HS-27A (cell line): ENCODE measurements at regions not wholly inside any gene's neighbourhood (a gene's known extent, or its start where the extent isn't known, plus 50 kb on each side); places are given as distances from the start of the nearest gene placed in this dataset.
"Not testable (repeated sequence)": the region's sequence is repeated elsewhere in the genome, so short reads cannot be mapped to it uniquely, and the experiment has no call there.

Experiments used
- DNase-seq: peaks from one replicate; pipeline ENCODE4 v3.0.0-alpha.2; 2012; ENCODE audit warnings: low read depth, missing footprints

DNA sequence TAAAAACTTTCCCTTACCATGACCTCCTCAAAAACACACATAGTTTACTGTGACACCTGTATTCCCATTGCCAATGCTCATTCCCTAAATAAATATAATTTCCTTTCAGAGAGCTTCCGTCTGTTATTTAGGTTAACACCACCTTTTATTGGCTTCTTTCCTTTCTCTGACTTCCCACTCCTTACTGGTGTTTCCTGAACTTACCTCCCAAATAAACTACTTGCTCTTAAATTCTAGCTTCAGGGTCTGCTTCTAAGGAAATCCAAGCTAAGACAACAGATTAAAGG, 67.4 kb upstream of the ZNF746 start:
- DNase-seq, result no peak

DNA sequence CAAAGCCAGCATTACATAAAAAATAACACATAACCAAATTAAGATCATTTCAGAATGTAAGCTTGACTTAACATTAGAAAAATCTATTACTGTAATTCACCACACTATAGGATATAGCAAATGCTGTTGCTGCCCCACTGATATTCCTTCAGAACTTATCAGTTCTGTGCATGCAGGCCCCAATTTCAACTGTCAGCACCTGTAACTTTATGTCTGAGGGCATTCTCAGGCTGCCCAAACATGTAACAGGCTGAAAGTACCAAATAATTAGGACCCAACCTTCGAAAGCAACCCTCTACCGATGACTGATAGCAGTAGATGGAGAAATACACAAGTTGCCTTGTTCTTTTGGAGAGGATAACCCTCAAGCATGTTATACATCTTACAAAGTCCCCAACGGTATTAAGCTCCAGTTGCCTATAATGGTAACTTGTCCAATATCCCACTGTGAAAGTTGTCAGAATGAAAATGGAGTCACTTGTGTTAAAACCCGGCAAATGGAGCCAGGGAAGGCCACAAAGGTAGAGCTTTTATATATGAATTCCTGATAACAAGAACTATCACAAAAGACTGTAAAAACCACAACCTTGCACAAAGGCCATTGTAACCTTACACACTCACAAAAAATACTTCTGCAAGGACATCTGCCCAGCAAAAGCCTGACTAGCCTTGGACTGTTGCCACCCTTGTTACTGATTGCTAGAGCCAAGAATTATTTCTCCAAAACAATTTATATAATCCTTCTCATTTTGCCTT, 66.9 kb upstream of the ZNF746 start:
- no peak for DNase-seq

- DNase-seq, result no peak
Observed at GRCh38 chr7:149562602-149563001, 65.0 kb upstream of the ZNF746 start.

DNA sequence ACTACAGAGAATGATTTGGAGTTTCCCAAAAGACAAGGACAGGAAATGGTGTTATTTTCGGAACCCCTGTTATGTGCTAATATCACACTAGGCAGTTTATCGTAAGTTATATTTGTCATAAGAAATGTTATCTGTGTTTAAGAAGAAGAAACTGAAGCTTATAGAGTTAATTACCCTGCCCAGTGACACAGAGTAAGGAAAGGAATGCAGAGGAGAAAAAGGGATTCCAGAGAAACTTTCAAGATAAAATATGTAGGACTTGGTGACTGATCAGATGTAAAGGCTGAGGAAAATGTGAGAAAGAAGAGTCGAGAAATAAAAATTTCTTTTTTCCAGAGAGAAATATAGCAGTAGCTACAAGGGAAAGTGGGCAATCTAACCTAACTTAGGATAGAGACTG, 63.5 kb upstream of the ZNF746 start:
- no peak for DNase-seq

- DNase-seq, result no peak
Observed at GRCh38 chr7:149559711-149560110, 62.1 kb upstream of the ZNF746 start.

- DNase-seq, result no peak
Observed at GRCh38 chr7:149558149-149558861, 60.7 kb upstream of the ZNF746 start.

DNA sequence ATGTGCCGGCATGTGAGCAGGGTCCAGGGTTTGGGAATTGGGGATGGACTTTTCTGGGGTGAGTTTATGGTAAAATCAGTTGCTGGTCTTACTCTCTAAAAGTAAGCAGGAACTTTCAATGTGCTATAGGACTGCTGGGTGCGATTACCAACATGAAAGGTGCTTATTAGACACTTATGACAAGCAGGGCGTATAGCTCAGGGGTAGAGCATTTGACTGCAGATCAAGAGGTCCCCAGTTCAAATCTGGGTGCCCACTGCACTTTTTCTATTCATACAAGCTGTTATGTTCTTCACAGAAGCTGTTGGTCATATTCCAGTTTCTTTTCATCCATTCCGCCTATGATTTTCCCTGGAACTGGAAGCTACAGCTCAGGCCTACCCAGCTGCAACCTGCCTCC, 58.9 kb upstream of the ZNF746 start:
- DNase-seq, result not testable (repeated sequence)

GRCh38 chr7:149554821-149555220, 57.2 kb upstream of the ZNF746 start:
- DNase-seq, result not testable (repeated sequence)

GRCh38 chr7:149553991-149554390, 56.4 kb upstream of the ZNF746 start:
- not testable (repeated sequence) for DNase-seq

GRCh38 chr7:149552799-149553198, 55.2 kb upstream of the ZNF746 start:
- DNase-seq, result no peak
